ENCODE measurements at regions not wholly inside any gene's neighbourhood (a gene's known extent, or its start where the extent isn't known, plus 50 kb on each side); places are given as distances from the start of the nearest gene placed in this dataset.

DNA sequence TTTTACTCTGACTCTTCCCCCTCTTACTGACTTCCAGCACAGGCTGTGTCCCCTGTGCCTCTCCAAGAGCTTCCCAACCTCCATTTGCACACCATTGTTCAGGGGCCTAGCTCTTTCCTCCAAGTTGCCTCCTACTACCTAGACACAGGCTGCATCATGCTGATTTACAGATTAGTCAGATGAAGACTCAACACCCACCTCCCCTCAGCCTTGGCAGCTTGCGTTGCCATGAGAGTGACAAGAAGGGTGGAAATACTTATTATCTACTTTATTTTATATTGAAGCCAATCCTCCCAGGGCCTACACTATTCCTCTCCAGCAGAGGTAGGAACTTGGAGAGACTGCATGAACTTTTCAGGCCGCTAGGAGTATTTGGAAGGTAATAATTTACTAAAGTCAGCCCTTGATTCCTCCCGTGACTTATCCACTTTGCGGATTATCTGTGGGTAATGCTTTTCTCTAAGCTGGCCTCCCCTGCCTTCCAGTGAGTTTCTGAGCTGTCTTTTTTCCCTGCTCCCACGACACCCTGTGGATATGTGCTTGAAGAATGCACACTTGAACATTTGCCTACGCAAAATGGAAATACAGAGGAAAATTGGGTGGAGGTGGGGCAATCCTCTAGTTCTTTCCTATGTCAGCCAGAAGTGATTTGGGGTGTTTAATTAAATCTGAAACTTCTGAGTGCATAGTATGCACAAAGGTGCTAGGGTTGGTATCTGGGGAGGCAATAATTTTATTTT is 74.1 kb upstream of the TMEM164 start:
- no peak for DNase-seq (ENCODE audit: low read depth in 2 of 2)

DNA sequence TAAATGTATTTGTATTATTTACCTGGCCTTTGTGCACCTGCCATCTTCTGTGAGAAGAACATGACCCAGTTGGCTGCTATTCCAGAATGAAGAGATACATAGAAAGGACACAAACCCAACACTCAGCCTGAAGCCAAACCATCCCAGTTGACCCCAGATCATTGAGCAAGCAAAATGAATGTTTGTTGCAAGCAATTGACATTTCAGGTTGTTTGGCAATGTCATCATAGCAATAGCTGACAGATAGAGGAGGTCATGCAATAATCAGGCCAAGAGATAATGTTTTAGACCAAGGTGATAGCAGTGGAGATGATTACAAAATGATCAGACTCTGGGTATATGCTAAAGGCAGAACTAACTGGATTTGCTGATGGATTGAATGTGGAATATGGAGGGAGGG is 71.2 kb upstream of the TMEM164 start:
- DNase-seq (ENCODE audit: low read depth in 2 of 2): no peak

DNA sequence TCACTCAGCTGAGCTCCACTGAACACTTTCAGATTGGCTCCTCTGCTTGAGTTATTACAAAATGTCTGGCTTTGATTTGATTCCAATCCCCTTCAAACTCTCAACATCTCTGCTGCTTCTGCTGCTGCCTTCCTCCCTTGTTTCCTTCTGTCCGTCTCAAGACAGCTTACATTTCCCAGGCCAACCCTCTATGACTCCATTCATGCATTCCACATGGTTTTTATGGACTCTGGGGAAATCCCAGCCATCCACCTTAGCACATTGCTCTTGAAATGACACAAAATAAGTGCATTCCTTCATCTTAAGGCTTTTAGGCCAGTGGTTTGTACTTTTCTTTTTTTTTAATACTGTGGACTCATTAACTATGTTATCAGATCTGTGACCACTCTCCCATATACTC is 68.5 kb upstream of the TMEM164 start:
- DNase-seq (ENCODE audit: low read depth in 2 of 2): no peak

DNA sequence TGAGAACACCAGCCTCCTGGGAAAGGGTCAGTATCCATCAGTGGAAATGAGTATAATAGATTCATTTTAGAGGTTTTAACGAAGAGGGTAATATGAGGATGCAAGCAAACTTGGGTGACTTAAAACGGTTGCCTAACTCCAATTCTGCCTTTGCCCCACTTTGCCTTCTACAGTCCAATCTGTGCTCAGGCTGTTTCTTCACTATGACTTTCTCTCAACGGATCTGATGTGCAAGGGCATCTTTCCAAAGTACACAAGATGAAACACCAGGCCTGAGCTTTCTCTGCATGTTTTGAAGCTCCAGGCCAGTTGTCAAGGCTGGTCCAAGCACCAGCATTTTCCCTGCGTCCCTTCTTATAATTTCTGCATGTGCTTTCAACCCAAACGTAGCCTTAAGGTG is 68.0 kb upstream of the TMEM164 start:
- DNase-seq (ENCODE audit: low read depth in 2 of 2): no peak

DNA sequence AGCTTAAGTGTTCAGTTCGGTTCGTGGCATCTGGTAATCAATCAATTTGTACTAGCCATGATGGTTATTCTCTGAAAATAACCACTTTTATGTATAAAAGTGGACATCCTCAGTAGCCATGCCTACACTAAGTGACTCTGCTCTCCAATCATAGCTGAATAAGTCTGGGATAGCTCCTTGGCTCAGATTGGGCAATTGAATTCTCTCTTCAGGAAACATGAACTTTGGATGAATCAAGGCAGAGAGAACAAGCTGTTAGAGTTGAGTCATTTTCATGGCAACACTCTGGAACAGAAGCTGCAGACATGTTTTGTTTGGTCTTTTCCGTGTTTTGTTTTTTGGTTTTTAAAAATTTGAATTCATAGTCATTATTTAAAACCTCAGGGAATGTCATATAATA is 66.8 kb upstream of the TMEM164 start:
- no peak for DNase-seq (ENCODE audit: low read depth in 2 of 2)

DNA sequence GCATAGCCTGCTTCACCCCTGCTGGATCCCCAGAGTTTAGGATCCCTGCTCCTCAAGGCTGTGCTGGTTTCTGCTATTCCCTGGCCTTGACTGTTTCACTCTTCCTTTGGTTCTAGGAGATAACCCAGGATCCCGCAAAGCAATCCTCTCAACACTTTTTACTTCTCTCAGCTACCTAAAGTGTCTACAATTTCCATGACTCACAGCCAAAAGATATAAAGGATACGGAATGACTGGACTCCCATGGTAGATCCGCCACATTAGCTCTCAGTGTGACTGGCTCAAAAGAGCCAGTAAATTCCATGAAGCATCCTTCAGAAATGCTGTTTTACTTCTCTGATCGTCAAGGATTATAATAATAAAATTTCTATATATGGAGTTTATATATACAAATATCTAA is 66.3 kb upstream of the TMEM164 start:
- no peak for DNase-seq (ENCODE audit: low read depth in 2 of 2)

DNA sequence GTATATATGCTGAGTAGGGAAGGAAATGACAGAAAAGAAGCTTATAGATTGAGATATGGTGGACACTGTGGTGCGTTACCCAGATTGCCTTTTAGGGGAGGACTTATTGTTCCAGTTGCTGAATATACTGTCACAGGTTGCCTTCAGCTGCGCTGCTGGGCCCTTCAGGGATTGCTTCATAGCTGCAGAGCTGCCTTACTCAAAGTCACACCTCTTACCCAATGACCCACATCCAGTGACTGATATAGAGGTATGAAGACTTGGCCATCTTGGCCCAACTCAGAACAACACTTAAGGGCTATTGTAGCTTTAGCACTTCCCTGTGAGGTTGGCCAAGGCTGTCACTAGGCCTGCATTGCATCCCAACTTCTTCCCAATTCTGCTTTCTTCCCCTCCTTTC is 63.4 kb upstream of the TMEM164 start:
- DNase-seq (ENCODE audit: low read depth in 2 of 2): no peak

DNA sequence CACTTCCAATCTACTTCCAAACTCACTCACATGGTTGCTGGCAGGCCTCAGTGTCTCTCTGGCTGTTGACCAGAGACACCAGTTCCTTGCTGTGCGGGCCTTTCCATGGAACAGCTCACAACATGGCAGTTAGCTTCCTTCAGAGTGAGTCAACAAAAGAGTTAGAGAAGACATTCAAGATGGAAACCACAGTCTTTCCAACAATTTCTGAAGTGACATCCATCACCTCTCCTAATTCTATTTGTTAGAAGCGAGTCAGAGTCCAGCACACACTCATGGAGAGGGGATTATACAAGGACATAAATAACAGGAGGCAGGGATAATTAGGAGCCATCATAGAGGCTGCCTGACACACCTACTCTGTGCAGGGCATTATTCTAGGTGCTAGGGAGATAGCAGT is 62.5 kb upstream of the TMEM164 start:
- no peak for DNase-seq (ENCODE audit: low read depth in 2 of 2)

DNA sequence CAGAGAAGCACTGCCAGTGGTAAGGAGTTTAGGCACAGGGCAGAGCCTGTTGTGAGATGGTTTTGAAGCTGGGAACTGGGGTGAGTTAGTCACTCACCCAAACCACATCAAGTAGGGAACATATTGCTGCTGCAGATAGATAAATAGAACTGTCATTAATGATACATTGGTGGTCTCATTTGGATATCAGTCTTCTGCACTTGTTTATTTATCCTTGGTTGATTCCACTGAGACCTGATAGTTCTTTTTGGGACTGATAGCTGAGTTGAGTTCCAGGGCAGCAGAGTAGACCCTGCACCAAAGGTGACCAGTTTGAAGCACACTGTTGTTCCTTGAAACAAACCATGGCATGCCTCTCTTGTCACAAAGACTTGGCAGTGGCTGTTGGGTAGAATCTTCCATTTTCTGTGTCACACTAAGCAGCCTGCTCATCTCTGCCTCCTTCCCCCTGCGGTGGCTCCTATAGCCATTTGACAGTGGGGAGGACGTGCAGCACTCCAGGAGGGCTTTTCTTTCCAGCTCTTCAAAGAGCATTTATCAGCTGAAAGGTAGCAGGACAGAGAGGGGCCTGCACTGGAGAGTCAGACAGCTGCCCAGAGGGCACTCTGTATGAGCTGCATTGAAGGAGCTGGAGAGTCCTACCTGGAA is 59.7 kb upstream of the TMEM164 start:
- DNase-seq (ENCODE audit: low read depth in 2 of 2): no peak

DNA sequence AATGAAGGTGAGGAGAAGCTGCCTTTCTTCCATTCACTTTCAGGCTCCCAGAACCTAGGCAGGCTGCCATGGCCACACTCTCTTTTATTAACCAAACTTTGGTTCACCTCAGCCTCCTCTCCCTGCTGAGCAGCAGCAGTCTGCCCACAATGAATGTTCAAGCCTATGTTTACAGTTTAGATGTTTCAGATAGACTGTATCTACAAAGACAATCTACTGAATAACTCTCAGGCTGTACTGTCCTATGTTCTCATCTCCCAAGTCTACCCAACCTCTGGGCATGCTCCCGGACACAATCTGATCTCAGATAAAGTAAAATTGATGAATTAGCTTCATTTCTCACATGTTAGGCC is 59.2 kb upstream of the TMEM164 start:
- DNase-seq (ENCODE audit: low read depth in 2 of 2): no peak

DNA sequence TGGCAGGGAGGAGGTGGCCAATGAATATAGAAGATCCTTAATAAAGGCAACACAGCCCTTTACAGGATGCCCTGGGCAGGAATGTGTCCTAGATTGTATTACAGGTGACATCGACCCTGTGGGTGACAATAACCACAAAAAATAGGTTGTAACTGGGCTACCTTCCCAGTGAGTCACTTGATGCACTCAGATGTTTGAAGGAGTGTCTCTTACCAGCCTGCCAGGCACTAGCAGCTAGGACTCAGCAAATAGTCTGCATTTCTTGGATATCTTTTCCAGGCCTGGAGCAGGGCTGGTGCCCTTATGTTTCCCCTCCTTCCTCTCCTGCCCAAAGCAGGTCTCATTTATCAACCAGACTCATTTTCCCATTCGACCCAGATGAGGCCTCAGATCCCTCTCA is 50.9 kb upstream of the TMEM164 start:
- no peak for DNase-seq (ENCODE audit: low read depth in 2 of 2)

DNA sequence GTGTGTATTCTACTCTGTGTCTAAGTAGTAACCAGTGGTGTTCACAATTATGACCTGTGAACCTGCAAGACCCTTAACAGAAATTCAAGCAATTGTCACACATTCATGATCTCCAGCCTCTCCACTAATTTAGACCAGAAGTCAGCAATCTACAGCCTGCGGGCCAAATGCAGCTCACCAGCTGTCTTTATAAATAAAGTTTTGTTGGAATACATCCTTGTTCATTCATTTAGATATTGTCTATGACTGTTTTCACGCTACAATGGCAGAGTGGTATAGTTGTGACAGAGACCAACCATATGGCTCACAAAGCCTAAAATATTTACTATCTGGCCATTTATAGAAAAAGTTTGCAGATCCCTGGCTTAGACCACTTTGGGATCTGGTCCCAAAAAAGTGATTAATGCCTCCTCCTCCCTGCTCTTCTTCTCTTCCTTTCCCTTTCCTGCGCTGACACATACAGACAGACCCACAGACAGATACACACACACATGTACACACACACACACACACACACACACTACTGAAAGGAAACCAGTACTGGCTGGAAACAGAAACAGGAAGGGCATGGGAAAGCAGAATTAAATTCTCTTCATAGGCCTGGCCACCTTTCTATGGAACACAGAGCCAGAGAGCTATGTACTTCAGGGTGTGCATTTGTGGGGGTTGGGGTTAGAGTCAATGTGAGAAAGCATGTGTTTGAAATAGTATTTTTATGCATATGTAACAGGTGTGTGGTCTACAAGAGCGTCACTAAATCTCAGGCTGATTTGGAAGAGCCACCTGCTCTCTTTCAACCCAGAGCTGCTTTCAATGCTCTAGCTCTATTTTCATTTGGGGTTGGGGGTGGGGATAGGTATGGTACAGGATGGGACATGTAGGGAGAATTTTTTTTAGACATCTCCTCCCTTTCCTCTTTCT is 49.7 kb upstream of the TMEM164 start:
- no peak for DNase-seq (ENCODE audit: low read depth in 2 of 2)

All from stimulated activated CD4-positive, alpha-beta T cell treated with anti-CD3 and anti-CD28 coated beads, Interleukin-12 subunit alpha, Interleukin-12 subunit beta, amount 100 ng/mL, for 24 hours (primary cell).